Stimulated activated CD8-positive, alpha-beta memory T cell treated with anti-CD3 and anti-CD28 coated beads, Interleukin-12 subunit alpha, Interleukin-12 subunit beta, amount 100 ng/mL, for 1 hour (primary cell): ENCODE measurements at regions not wholly inside any gene's neighbourhood (a gene's known extent, or its start where the extent isn't known, plus 50 kb on each side); places are given as distances from the start of the nearest gene placed in this dataset.
"Not testable (repeated sequence)": the region's sequence is repeated elsewhere in the genome, so short reads cannot be mapped to it uniquely, and the experiment has no call there.

Source experiments
- DNase-seq: peaks from one replicate; pipeline ENCODE4 v3.0.0-alpha.2; 2020; ENCODE audit warnings: low read depth

DNA sequence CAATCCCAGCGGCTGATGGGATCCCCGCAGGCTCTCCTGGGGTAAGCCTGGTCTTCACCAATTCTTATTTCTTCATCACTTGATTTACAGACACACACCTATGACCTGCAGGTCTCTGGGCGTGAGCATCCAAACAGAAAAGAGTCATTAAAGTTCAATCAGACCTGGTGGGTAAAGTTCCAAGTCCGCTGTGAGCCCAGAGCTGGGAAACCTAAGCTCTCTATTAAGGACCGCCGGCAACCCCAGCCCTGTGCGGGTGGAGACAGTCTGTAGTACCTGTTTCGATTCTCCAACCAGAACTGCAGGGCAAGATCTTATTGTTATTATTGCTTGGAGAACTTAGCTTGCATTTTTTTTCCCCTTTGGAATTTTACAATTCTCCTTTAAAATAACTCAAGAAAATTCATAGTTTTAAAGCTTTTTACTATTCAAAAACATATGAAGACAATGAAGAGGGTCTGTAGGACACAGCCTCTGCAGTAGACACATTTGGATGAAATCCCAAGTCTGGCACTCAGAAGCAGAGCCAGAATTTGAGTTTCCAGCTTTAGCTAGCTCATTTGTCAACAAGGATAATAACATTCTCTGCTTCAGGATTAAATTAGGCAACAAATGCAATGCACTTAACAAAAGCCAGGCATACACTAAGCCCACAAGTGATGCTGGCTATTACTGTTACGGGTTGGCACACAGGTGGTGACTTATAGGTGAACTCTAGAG lies 376.4 kb downstream of the INSIG2 start:
- DNase-seq: no peak

DNA sequence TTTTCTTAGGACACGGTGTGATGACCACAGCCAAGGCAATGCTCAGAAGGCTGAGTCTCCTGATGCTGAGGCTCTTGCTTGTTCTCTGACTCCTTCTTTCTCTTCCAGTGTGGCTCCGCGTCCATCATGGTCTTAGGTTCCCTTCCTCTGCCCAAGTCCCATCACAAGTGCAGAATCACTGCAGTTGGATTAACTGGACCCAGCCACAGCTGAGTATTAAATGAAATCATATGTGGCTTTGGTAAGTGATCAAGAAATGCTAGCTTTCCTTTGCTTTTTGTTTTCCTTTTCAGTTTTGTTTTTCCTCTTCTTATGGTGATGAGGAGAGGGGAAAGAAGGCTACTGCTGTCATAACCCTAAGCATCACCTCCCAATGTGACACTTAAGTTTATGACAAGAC lies 375.8 kb downstream of the INSIG2 start:
- no peak for DNase-seq

DNA sequence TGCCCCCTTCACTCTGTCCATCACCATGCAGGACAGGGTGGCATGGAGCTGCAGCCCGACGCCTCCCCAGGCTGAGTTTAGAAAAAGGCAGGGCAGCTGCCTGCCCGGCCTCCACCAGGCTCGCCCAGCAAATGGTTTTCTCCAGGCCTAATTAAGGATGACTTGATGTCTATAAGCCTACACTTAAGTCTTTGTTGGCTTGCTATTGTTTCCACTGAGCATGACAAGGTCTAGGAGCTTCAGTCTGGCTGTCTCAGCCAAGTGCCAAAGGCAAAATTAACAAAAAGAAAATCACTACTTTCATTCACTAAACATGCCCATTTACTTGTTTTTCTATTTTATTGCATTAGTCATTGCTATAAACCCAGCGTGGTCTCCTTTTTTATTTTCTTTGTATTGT lies 372.2 kb downstream of the INSIG2 start:
- DNase-seq: no peak

DNA sequence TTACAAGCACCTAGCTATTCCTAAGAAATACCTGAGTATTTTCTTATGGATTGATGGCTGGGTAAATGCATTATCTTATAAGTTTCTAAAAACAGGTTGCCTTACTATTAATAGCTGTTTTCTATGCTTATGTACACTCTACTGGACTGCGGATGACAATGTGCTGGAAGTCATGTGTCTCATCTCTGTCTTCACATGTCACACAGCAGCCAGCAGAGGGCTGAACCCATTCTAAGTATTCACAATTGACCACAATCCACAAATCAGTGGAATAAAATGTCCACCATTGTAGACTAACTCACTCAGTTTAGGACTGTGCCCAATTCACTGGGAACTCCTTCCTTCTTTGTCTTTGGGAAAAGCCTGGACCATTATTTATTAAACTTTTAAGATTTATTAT lies 371.2 kb downstream of the INSIG2 start:
- DNase-seq: no peak

DNA sequence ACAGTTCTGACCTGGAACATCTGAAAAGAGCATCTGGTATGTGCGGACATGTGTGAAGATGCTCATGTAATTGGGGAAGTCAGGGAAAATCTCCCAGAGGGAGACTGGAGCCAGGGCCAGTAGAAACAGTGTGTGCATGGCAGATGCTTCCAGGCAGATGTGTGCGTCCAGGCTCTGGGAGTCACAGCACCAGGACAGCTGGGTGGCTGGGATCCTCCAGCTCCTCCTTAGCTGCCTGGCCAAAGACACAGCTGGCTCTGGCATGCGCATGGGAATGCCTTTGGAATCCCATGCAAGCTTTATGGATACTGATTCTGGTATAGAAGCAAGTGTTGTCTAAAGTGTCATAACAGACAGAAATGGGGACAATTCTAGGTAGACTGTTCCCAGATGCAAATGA lies 369.7 kb downstream of the INSIG2 start:
- no peak for DNase-seq

DNA sequence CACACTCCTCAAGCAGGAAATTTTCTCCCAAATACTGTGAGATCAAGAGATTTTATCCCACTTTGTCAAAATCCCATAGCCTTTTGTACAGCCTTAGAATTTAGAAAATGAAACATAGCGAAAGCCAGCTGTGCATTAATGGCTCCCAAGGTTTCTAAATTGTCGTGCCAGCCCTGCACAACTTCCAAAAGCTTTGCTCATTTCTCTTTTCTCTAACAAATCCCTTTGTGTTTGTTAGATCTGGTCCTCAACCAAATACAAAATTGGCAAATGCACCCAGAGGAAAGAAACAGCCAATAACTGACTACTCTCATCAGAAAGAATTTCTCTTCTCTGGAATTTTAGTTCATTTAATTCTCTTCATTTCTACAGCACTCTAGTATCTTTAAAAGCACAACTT lies 361.1 kb downstream of the INSIG2 start:
- DNase-seq: no peak

DNA sequence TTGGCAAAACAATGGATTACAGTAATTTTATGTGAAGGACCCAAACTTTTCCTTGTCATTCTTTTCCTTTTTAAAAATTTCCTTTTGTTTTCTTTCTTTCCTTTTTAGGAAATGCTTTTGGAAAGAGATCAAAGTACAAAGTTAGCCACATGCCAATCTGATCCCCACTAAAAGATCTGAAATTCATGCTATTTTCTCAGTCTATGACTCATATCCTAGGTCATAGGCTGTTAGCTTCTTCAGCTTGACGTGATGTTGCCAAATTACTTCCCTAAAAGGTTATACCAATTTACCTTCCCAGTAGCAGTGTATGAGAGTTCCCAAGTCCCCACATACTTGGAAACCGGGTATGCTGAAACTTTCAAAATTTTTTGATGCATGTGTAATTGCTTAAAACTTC lies 355.3 kb downstream of the INSIG2 start:
- DNase-seq: no peak

DNA sequence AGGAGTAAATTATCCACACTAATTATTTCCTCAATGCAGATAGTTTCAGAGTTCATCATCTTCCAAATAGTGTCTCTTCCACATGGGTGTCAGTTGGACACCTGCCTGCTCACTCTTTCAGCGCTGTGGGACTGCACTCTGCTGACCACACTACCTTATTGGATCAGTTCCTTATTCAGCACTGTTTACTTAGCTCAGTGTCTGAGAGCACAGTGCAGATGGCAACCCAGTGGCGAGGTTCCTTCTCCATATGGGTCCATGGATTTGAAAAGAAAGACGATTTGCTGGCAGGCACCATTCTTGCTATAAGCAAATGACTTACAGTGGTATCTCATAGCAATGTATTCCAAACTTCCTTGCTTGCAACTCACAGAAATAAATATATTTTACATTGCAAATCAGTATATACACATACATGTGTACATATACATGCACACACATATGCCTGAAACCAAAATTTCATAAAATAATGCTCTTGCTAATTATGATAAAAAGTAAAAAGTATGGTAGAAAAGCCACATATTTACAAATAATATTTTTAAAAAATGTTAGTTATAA lies 354.8 kb downstream of the INSIG2 start:
- DNase-seq: no peak

DNA sequence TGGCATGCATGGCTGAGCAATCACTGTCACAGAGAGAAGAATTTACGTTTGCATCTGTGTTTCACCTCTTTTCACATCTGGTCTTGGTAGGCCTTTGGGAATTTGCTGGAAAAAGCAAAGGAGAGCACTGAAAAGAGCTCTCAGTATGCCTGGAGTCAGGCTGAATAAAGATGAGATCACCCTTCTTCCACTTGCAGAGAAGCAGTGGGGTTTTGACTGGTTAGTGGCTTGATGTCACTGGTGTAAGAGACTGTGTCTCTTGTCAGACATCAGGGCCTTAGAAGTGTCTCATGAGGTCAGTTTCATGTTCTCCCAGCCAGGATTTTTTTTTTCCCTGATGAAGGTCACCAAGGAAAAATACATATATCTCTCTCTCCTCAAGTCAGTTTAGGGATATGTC lies 353.8 kb downstream of the INSIG2 start:
- no peak for DNase-seq

DNA sequence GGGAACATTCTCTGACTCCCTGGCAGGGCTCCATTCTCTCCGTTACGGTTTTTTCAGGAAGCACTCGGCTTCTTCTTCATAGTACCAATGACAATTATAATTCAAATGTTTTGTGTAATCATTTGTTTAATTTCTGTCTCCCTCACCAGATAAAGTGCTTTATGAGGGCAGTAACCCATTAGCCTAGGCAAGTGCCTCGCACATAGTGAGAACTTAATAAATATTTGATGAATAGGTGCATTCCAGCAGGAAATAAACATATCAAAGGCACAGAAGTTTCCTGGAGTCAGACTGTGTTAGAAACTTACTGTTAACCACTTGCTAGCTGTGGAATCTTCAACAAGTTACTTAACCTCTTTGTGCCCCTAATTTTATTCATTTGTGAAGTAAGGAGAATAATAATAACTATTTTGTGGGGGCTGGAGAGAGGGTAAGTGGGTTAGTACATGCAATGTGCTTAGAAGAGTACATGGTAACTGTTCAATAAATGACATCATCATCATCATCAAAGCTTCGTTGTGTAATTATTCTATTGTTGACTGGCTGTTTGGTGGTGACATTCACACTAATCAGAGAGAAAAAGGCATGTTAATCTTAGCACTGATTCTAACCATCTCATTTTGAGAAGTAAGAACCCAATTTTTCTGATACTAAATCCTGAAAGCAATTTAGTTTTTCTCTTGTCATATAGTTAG lies 352.3 kb downstream of the INSIG2 start:
- DNase-seq: no peak

DNA sequence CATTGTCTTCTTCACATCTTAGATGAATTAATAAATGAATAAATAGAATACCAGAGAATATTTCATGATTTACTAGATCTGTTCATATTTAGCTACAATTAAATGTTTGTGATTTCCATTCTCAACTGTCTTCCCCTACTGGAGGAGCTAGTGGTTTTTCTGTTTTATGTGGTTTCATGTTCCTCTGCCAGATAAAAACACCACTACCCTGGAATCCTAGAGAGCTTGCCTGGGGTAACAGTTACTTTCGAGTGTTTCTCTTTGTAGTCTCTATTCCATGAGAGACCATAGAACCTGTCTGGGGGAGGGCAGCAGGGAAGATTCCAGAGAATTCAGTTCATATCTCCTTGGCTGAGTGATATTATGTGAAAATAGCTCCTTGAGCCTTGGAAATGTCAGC lies 349.2 kb downstream of the INSIG2 start:
- no peak for DNase-seq

DNA sequence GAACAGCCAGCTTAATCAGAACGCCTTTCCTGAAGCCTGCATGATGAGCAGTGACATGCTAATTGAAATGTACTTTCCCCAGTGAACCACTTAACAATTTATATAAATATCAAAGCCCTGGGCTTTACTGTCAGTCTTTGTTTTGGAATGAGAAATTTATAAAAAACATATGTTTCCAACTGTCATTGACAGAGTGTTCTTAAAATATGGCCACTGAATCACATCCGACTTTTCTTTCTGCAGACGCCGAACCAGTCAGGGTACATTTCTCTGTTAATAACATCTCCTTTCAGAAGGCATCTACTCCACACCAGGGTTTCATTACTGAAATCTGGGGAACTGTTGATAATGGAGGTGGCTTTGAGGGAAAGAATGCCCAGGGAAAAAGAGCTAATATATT lies 343.7 kb downstream of the INSIG2 start:
- no peak for DNase-seq

DNA sequence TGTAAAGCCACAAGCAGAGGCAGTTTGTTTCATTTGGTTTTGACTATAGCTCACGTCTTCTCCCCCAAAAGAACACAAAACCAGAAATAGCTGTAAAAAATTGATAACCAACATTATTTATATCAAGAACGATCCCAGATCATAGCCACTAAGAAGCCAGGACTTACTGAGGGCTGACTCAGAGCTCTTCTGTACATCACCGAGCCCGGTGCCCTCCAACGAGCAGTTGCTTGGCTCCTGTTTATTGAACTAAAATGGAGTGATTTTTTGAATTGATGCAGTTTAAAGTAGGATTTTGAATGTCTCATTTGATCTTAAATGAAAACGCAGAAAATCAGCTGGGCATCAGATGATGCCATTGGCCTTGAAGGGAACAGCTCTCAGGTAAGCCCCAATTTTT lies 343.3 kb downstream of the INSIG2 start:
- DNase-seq: no peak

DNA sequence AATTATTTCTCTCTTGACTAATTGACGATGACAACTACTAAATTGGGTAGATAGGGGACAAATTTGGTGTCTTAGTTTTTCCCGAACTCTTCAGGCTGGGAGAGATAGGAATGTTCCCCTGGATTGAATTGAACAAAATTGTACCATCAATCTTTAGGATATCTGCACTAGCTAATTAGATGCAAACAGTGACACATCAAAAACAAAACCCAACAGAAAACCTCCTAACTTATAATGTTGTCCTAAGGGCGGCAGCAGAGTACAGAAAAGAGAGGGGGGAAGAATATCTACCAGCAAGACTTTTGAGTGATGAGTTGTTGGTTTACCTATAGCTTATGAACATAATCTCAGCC lies 342.9 kb downstream of the INSIG2 start:
- no peak for DNase-seq

DNA sequence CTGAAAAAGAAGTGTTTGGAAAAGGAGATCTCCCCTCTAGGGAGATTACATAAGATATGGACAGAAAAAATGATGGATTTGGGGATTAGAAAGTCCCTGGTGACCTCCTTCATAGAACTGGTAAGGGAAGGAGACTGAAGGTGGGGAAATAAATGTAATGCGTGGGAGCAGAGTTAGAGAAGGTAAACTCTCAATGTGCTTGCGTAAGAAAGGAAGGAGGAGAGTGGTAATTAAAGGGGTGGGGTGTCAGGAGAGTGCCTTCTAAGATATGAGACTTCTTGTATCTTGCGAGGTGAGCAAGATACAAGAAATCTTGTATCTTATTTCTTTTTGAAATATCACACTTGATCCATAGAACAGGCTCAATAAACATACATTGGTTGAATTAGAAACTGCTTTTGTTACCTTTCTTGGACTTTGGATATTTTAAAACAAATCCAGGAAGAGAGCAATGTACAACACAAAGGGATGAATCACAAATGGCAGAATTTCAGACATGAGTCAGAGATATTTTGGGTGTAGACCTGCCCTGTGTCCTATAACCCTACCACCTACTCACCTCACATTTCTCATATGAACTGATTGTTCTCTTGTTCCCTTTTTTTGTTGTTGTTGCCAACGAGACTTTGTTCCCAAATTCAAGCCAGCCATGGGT lies 342.4 kb downstream of the INSIG2 start:
- no peak for DNase-seq

DNA sequence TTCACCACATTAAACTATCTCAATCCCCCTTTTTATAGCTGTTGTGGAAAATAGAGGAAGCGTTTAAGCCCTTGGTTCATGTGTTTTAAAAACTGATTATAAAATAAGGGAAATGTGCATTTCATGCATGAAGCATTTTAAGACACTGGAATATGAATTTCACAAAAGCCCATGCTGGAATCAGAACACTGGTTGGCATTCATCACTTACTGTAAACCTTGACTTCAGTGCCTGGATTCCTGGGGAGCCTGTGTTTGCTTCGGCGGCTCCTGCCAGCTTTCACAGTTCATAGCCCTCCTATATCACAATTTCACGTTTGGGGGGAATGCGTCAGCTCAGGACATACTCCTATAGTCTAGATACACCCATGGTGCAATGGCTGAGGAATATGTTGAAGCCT lies 336.9 kb downstream of the INSIG2 start:
- no peak for DNase-seq

DNA sequence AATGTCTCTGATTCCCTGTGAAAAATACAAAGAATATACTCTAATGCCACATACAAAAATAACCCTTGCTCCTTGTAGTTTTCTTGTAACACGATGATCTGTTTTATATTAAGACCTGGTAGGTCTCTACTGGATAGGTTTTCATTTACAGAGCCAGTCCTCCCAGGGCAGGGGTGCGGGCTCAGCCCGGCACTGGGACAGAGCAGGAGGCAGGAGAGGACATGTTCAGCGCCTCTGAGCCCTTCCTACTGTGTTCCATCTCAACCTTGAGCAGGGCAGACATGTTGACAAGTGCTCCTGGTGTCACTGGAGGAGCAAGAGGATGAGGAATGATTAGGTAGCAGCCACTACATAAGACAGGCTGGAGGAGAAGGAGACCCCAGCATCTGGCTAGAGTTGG lies 335.5 kb downstream of the INSIG2 start:
- no peak for DNase-seq

DNA sequence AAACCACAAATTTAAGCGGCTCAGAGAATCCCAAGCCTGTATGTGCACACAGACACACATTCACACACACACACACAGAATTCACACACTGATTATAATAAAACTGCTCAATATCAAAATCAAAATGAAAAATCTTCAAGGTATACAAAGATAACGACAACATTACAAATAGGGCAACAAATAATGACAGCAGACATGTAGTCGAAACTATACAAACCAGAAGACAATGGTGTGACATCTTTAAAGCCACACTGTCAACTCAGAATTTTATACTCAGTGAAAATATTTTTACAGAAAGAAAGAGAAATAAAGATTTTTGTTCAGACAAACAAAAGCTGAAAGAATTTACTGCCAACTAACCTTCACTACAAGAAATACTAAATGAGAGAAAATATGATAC lies 333.4 kb downstream of the INSIG2 start:
- no peak for DNase-seq

DNA sequence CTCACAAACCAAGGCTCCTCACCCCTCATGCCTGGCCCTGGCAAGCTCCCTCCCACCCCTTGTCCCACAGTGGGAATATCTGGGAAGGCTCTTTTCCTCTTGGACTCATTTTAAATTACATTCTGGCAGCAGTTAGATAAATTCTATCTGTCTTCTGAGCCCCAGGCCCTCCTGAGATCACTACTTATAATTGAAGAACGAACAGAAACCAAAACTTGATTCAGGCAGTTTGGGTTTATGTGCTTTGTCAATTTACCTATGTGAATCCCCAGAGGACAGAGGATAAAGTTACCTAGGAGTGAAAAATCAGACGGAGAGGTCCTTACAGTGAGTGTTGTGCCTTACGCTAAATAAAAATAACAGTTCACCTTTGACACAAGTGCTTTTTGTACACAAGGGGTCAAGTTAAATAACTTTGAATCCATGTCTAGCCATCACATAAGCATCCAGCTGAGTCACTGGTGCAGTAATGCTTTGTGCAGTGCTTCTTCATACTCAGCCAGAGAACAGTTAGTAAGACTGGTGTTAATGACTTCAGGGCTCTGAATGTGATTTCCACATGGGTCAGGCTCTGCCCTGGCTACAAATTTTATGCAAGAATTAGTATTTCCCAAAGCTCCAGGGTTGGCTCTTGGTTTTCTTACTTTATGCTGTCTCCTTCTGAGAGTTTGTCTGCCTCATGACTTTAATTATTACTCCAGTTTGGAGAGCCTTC lies 329.3 kb downstream of the INSIG2 start:
- DNase-seq: no peak

DNA sequence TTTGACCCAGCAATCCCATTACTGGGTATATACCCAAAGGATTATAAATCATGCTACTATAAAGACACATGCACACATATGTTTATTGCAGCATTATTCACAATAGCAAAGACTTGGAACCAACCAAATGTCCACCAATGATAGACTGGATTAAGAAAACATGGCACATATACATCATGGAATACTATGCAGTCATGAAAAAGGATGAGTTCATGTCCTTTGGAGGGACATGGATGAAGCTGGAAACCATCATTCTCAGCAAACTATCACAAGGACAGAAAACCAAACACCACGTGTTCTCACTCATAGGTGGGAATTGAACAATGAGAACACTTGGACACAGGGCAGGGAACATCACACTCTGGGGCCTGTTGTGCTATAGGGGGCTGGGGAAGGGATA lies 326.9 kb downstream of the INSIG2 start:
- not testable (repeated sequence) for DNase-seq

DNA sequence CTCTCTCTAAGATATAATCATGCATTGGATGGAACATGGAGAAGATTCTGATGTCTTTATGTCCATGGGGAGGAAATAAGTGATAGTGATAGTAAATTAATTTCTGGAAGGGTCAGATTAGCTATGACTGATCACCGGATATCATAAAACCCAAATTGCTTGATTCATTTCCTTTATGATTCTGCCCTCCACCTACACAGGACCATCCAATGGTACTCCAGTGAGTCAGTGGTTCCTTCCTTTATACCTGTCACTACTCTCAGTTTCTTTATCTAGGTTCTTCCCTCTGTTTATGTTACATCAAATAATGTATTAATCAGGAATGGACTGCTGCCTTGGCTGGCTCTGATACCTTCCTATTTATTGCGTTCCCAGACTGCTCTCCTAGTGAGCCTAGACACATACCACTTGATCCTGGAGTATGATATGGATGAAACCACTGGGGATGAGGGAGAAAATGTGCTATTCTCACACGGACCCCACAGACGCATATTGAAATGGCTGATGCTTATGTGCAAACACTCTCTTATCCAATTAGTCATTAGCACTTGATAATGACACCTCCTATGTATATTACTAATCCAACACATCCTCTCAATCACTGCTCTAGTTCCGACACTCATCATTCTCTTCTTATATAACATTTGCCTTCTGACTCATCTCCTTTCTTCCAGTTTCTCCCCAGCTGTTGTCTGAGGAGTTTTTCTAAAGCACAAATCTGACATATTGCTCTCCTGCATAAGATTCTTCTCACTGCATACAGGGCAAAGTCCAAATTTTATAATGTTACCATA lies 315.6 kb downstream of the INSIG2 start:
- no peak for DNase-seq

DNA sequence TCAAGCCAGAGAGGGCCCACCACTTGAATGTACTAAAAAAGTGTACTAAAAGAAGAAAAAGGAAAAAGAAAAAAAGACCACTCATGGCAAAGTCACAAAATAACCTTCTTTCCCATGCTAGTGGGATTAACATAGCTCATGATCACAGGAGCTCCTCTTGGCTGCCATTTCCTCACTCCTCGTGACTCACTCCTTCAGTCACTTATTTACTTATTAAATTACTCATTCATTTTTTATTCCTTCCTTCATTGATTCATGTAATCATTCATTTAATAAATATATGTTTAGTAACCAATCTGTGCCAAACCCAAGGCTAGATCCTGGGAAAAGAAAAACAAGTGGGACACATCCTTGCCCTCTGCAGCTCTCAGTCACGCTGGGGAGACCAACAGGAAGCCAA lies 300.5 kb downstream of the INSIG2 start:
- no peak for DNase-seq
